Colonic mucosa (tissue), 4 donors: ENCODE measurements at regions not wholly inside any gene's neighbourhood (a gene's known extent, or its start where the extent isn't known, plus 50 kb on each side); places are given as distances from the start of the nearest gene placed in this dataset.

Source experiments
- DNase-seq: peaks from one replicate; pipeline ENCODE4 v3.0.0-alpha.2; 2020
- H3K27ac ChIP-seq: fragments of 200-600 bp; one replicate; pipeline ENCODE4 v1.8.0; 2021
- H3K27me3 ChIP-seq: fragments of 200-600 bp; one replicate; pipeline ENCODE4 v1.8.0; 2021
- H3K36me3 ChIP-seq: fragments of 200-600 bp; one replicate; pipeline ENCODE4 v1.8.0; 2021
- H3K4me1 ChIP-seq: fragments of 200-600 bp; one replicate; pipeline ENCODE4 v1.8.0; 2021; ENCODE audit warnings: mild to moderate bottlenecking
- H3K4me3 ChIP-seq: fragments of 200-600 bp; one replicate; pipeline ENCODE4 v1.8.0; 2021
- H3K9ac ChIP-seq, 2 donors: one replicate each; pipeline ENCODE4 v1.7.0; 2013; ENCODE audit warnings: control low read depth in 2 of 2, low read depth in 2 of 2, low read length in 2 of 2
- H3K9me3 ChIP-seq: fragments of 200-600 bp; one replicate; pipeline ENCODE4 v1.8.0; 2021
- CTCF ChIP-seq: fragments of 200-600 bp; IDR thresholded peaks from one replicate; pipeline ENCODE4 v1.8.0; 2022; ENCODE audit warnings: antibody characterized with exemption, mild to moderate bottlenecking
- intact Hi-C: fragments of 100-400 bp; cut with DNase I; formaldehyde crosslinking; loops from one replicate; pipeline ENCODE4 v1.14.1; 2022
- donor health status: healthy.
- donor health status: DM: no; HTN: no; CAD: no.
- donor health status: DM: no; HTN: no; CAD: no.

GRCh38 chr10:111459967-111460366 is 383.1 kb downstream of the ADRA2A start:
- Histone ChIP-seq H3K4me3 (no peak overlapping the region), H3K4me1 (no peaks in the 10 kb centered on the region), H3K27me3 (no peaks in the 10 kb centered on the region), H3K9me3 (no peaks in the 10 kb centered on the region), H3K36me3 (no peaks in the 10 kb centered on the region), H3K27ac (no peak overlapping the region), H3K9ac (no peak overlapping the region)
- TF ChIP-seq CTCF: no peak
- intact Hi-C loops: no loop called here
- no peak for DNase-seq

- no peak for DNase-seq
- Histone ChIP-seq H3K27me3 (no peaks in the 10 kb centered on the region), H3K9ac (no peak overlapping the region), H3K4me3 (no peak overlapping the region), H3K27ac (no peak overlapping the region), H3K4me1 (no peaks in the 10 kb centered on the region), H3K9me3 (no peaks in the 10 kb centered on the region), H3K36me3 (no peaks in the 10 kb centered on the region)
- intact Hi-C loops: no loop called here
- TF ChIP-seq CTCF: no peak
Observed at GRCh38 chr10:111472445-111472844, 395.6 kb downstream of the ADRA2A start.

- Histone ChIP-seq H3K9me3 (no peaks in the 10 kb centered on the region), H3K27ac (no peak overlapping the region), H3K36me3 (no peaks in the 10 kb centered on the region), H3K4me1 (no peaks in the 10 kb centered on the region), H3K9ac (no peak overlapping the region), H3K4me3 (no peak overlapping the region), H3K27me3 (no peaks in the 10 kb centered on the region)
- intact Hi-C loops: no loop called here
- no peak for TF ChIP-seq CTCF
- DNase-seq: no peak
Observed at GRCh38 chr10:111473361-111473760, 396.5 kb downstream of the ADRA2A start.

- DNase-seq: no peak
- no peak overlapping the region for H3K27ac ChIP-seq
- H3K4me3 ChIP-seq: no peak overlapping the region
- no peaks in the 10 kb centered on the region for H3K9me3 ChIP-seq
- no peak overlapping the region for H3K9ac ChIP-seq
- intact Hi-C loops: no loop called here
- H3K27me3 ChIP-seq: no peaks in the 10 kb centered on the region
- no peaks in the 10 kb centered on the region for H3K36me3 ChIP-seq
- TF ChIP-seq CTCF: no peak
- no peaks in the 10 kb centered on the region for H3K4me1 ChIP-seq
Observed at GRCh38 chr10:111474786-111475185, 398.0 kb downstream of the ADRA2A start.

GRCh38 chr10:111475720-111476119 is 398.9 kb downstream of the ADRA2A start:
- no peaks in the 10 kb centered on the region for H3K9me3 ChIP-seq
- H3K4me1 ChIP-seq: no peaks in the 10 kb centered on the region
- H3K27ac ChIP-seq: no peak overlapping the region
- no peak for DNase-seq
- no peaks in the 10 kb centered on the region for H3K27me3 ChIP-seq
- no peaks in the 10 kb centered on the region for H3K36me3 ChIP-seq
- intact Hi-C loops: no loop called here
- no peak for TF ChIP-seq CTCF
- H3K9ac ChIP-seq: no peak overlapping the region
- no peak overlapping the region for H3K4me3 ChIP-seq

GRCh38 chr10:111478651-111479050 is 401.8 kb downstream of the ADRA2A start:
- H3K9ac ChIP-seq: no peak overlapping the region
- TF ChIP-seq CTCF: no peak
- H3K4me3 ChIP-seq: no peak overlapping the region
- no peak for DNase-seq
- intact Hi-C loops: no loop called here
- H3K27ac ChIP-seq: no peak overlapping the region
- no peaks in the 10 kb centered on the region for H3K9me3 ChIP-seq
- H3K36me3 ChIP-seq: no peaks in the 10 kb centered on the region
- no peaks in the 10 kb centered on the region for H3K4me1 ChIP-seq
- H3K27me3 ChIP-seq: no peaks in the 10 kb centered on the region
